OCI-LY1 (cell line): ENCODE measurements at regions not wholly inside any gene's neighbourhood (a gene's known extent, or its start where the extent isn't known, plus 50 kb on each side); places are given as distances from the start of the nearest gene placed in this dataset.
"Not testable (repeated sequence)": the region's sequence is repeated elsewhere in the genome, so short reads cannot be mapped to it uniquely, and the experiment has no call there.

ENCODE experiments used
- H2AFZ ChIP-seq: fragments of 200-600 bp; sonication (generic), shearing (Covaris generic); 2 replicates; pipeline ENCODE4 v1.6.0; 2014; ENCODE audit warnings: antibody characterized with exemption, mild to moderate bottlenecking, low read length
- H3F3A ChIP-seq: fragments of 200-600 bp; sonication (generic), shearing (Covaris generic); 2 replicates; pipeline ENCODE4 v1.6.0; 2014; ENCODE audit warnings: mild to moderate bottlenecking, antibody characterized with exemption, low read length, moderate library complexity; ENCODE audit not compliant: insufficient read depth
- H3K27ac ChIP-seq: fragments of 200-600 bp; sonication (generic); 2 replicates; pipeline ENCODE4 v1.5.1; 2014; ENCODE audit warnings: low read length, mixed run types, mild to moderate bottlenecking, low read depth; ENCODE audit not compliant: poor library complexity, severe bottlenecking
- H3K27me3 ChIP-seq: fragments of 200-600 bp; sonication (generic); 2 replicates; pipeline ENCODE4 v1.6.0; 2014; ENCODE audit warnings: antibody characterized with exemption, mild to moderate bottlenecking, low read length, moderate library complexity; ENCODE audit not compliant: insufficient read depth
- H3K36me3 ChIP-seq: fragments of 200-600 bp; sonication (generic); 2 replicates; pipeline ENCODE4 v1.6.1; 2014; ENCODE audit warnings: mild to moderate bottlenecking, antibody characterized with exemption, low read length, moderate library complexity, mixed read lengths; ENCODE audit not compliant: insufficient read depth
- H3K4me1 ChIP-seq: fragments of 200-600 bp; sonication (generic); 2 replicates; pipeline ENCODE4 v1.5.1; 2014; ENCODE audit warnings: mild to moderate bottlenecking, low read length, moderate library complexity; ENCODE audit not compliant: insufficient read depth, severe bottlenecking
- H3K4me2 ChIP-seq: fragments of 200-600 bp; sonication (generic), shearing (Covaris generic); 2 replicates; pipeline ENCODE4 v1.6.1; 2014; ENCODE audit warnings: low read length
- H3K4me3 ChIP-seq: fragments of 200-600 bp; sonication (generic); 2 replicates; pipeline ENCODE4 v1.5.1; 2014; ENCODE audit warnings: low read length, low read depth, mild to moderate bottlenecking, mixed read lengths; ENCODE audit not compliant: poor library complexity, severe bottlenecking
- H3K79me2 ChIP-seq: fragments of 200-600 bp; shearing (Covaris generic); 2 replicates; pipeline ENCODE4 v1.6.1; 2016; ENCODE audit warnings: mixed run types, low read length, mixed read lengths; ENCODE audit not compliant: insufficient read depth
- H3K9ac ChIP-seq: fragments of 200-600 bp; sonication (generic), shearing (Covaris generic); 2 replicates; pipeline ENCODE4 v1.6.1; 2014; ENCODE audit warnings: mild to moderate bottlenecking, low read length, mixed read lengths
- H3K9me2 ChIP-seq: fragments of 200-600 bp; sonication (generic), shearing (Covaris generic); 2 replicates; pipeline ENCODE4 v1.6.1; 2014; ENCODE audit warnings: low read depth, mild to moderate bottlenecking, low read length, mixed read lengths
- H3K9me3 ChIP-seq: fragments of 200-600 bp; shearing (Covaris generic); 2 replicates; pipeline ENCODE4 v1.6.1; 2014; ENCODE audit warnings: low read length, mixed read lengths
- H4K20me1 ChIP-seq: fragments of 200-600 bp; sonication (generic), shearing (Covaris generic); 2 replicates; pipeline ENCODE4 v1.6.0; 2016; ENCODE audit warnings: mild to moderate bottlenecking, low read length; ENCODE audit not compliant: insufficient read depth
- EZH2 ChIP-seq: fragments of 200-600 bp; sonication (generic), shearing (Covaris generic); IDR thresholded peaks from 2 replicates; pipeline ENCODE4 v1.8.0; 2017; ENCODE audit warnings: borderline replicate concordance, mixed run types, mild to moderate bottlenecking, antibody characterized with exemption, low read length, moderate library complexity, mixed read lengths
- TF ChIP-seq, protein P1 (sequence below): fragments of 200-600 bp; sonication (generic), shearing (Covaris generic); IDR thresholded peaks from 2 replicates; pipeline ENCODE4 v1.5.1; 2017; ENCODE audit warnings: mild to moderate bottlenecking, antibody characterized with exemption, low read length, moderate library complexity, mixed read lengths

DNA sequence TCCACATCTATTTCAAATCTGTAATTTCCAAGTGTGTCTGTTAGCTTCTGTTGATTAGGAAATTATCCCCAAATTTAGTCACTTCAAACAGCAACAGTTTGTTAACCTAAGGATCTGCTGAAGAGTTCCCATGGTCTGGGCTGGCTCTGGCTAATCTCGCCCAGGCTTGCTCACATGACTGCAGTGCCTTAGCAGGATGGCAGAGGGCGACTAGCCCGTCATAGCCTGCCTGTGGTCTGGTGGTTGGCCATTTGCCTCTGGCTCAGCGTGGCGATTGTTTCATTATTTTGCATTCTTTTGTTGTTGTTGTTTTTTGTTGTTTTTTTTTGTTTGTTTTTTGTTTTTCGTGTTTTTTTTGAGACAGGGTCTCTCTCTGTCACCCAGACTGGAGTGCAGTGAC lies 264.0 kb downstream of the TRIML1 start:
- Histone ChIP-seq H3K79me2 (no peaks in the 10 kb centered on the region), H3F3A (no peaks in the 10 kb centered on the region), H3K4me1 (no peaks in the 10 kb centered on the region), H3K4me2 (no peak overlapping the region), H4K20me1 (no peaks in the 10 kb centered on the region), H3K36me3 (no peaks in the 10 kb centered on the region), H3K27ac (no peak overlapping the region), H3K27me3 (no peaks in the 10 kb centered on the region), H3K9ac (no peak overlapping the region), H3K9me2 (no peaks in the 10 kb centered on the region), H3K9me3 (no peaks in the 10 kb centered on the region), H3K4me3 (no peak overlapping the region), H2AFZ (no peak overlapping the region)
- TF ChIP-seq, protein P1, sequence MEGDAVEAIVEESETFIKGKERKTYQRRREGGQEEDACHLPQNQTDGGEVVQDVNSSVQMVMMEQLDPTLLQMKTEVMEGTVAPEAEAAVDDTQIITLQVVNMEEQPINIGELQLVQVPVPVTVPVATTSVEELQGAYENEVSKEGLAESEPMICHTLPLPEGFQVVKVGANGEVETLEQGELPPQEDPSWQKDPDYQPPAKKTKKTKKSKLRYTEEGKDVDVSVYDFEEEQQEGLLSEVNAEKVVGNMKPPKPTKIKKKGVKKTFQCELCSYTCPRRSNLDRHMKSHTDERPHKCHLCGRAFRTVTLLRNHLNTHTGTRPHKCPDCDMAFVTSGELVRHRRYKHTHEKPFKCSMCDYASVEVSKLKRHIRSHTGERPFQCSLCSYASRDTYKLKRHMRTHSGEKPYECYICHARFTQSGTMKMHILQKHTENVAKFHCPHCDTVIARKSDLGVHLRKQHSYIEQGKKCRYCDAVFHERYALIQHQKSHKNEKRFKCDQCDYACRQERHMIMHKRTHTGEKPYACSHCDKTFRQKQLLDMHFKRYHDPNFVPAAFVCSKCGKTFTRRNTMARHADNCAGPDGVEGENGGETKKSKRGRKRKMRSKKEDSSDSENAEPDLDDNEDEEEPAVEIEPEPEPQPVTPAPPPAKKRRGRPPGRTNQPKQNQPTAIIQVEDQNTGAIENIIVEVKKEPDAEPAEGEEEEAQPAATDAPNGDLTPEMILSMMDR, result no peak
- TF ChIP-seq EZH2, result no peak

- H3K79me2 ChIP-seq, H3K27ac ChIP-seq, H2AFZ ChIP-seq, H3F3A ChIP-seq, H3K4me3 ChIP-seq, H3K4me2 ChIP-seq, H3K9ac ChIP-seq, H3K4me1 ChIP-seq, H3K36me3 ChIP-seq, H4K20me1 ChIP-seq, H3K27me3 ChIP-seq, H3K9me2 ChIP-seq, H3K9me3 ChIP-seq: not testable (repeated sequence)
Measured at GRCh38 chr4:188405071-188405835, 266.0 kb downstream of the TRIML1 start.

- TF ChIP-seq, protein P1, result no peak
- no peak for TF ChIP-seq EZH2
- Histone ChIP-seq H3K4me2 (no peak overlapping the region), H3F3A (no peaks in the 10 kb centered on the region), H3K9me3 (no peaks in the 10 kb centered on the region), H3K9ac (no peak overlapping the region), H3K4me3 (no peak overlapping the region), H3K36me3 (no peaks in the 10 kb centered on the region), H3K27ac (no peak overlapping the region), H4K20me1 (no peaks in the 10 kb centered on the region), H3K79me2 (no peaks in the 10 kb centered on the region), H3K4me1 (no peaks in the 10 kb centered on the region), H2AFZ (no peak overlapping the region), H3K9me2 (no peaks in the 10 kb centered on the region), H3K27me3 (no peaks in the 10 kb centered on the region)
Measured at GRCh38 chr4:188408244-188409030, 269.2 kb downstream of the TRIML1 start.
